NOMO-1 treated with dmso at 0.1 percent for 144 hours (cell line): ENCODE measurements at regions not wholly inside any gene's neighbourhood (a gene's known extent, or its start where the extent isn't known, plus 50 kb on each side); places are given as distances from the start of the nearest gene placed in this dataset.

Experiments used
- DNase-seq: peaks from one replicate; lab custom pipeline; 2025; ENCODE audit not compliant: unreplicated experiment; lab: John Stamatoyannopoulos, UW

DNA sequence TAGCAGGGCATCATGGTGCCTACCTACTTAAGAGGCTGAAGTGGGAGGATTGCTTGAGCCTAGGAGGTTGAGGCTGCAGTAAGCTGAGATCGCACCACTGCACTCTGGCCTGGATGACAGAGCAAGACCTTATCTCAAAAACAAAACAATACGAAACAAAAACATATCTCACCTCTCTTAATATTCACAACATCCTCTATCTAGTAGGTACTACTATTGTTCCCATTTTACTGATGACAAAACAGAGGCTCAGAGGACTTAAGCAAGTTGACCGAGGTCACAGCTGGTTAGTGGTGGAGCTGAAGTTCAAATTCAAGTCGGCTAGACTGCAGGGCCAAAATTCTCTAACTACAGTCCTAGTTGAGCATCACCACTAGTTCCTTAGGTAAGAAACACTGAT lies 172.3 kb upstream of the EEA1 start:
- no peak for DNase-seq

DNA sequence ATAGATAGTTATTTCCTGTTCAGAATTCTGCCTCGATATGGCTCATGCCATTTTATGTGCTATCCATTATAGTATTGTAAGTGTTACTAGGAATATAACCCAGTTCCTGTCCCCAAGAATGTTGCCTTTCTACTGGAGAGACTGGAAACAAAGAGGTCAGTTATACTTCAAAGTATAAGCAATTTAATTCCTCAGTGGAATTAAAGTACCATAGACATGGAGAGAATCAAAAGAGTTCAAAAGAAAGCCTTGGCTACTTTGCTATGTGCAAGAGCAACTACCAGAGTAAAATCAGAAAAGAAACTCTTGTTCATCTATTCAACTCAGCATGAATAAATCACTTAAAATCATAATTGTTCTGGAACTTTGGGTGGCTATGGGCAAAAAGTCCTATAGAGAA lies 173.2 kb upstream of the EEA1 start:
- no peak for DNase-seq

DNA sequence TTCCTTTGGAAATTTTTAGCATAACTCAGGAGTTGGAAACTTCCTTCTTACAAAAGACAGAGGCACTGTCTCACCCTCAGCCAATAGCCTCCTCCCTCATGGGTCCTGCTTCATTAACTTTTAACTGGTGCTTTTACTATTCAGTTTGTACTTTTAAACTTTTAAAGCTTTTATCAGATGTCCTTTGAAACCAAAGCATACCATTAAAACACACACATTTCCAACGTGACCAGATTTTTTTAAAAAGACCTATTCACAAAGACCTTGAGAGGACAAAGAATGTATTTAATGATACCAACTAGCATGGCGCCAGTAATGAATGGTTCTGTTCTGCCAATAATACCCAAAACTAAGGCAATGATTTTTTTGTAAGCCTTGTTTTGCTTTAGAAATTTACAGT lies 173.6 kb upstream of the EEA1 start:
- DNase-seq, result no peak

DNA sequence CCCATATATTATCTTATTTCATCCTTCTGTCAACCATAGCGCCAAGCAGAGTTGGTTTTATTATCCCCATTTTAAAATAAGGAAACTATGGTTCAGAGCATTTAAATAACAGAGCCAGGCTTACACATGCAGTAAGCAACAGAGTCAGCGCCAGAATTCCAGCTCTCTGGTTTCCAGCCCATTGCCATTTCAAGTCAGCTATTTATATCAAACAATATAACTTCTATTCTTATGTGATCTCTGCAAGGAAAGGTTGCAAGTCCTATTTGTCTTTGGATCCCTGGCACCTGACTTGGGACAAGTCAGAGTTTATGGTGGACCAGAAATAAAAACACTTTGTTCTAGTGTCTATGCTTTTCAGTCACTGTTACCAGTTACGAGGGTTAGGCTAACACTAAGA lies 174.1 kb upstream of the EEA1 start:
- DNase-seq, result no peak

DNA sequence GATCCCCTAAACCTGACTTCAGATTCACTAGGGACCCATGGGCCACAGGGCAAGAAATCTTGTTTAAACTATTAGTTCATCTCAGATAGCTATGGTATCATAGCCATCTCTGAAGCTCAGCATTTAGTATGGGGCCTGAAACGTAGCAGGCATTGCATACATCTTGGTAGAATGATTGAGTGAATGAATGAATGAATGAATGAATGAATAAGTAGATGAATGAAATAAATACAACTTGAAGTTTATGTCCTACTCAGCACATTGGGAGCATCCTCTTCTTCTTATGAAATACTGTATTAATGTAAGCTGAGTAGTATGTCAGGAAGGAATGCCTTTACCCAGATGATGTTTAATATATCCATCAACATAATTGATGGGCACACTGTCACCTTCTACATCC lies 175.4 kb upstream of the EEA1 start:
- DNase-seq, result no peak

- no peak for DNase-seq
Observed at GRCh38 chr12:93106910-93107309, 177.8 kb upstream of the EEA1 start.

GRCh38 chr12:93107514-93108312 lies 178.6 kb upstream of the EEA1 start:
- DNase-seq, result no peak

DNA sequence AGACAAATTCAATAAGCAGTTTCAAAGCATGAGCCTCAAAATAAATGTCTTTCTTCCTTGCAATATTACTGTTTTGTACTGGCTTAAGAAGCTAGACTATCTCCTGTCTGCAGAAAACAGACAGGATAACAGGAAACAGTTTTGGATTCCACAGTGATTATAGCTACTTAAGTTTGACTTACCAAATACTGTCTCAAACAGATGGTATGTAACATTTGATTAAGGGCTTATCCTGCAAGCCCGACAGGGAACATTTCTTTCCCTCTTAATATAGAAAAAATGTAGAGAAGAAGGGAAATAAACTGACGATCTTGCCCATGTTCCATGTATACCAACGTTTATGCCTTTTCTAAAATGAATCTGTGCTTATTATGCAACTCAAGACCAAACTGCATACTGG lies 179.9 kb upstream of the EEA1 start:
- no peak for DNase-seq

- DNase-seq, result no peak
Observed at GRCh38 chr12:93109551-93110203, 180.6 kb upstream of the EEA1 start.

- DNase-seq, result no peak
Observed at GRCh38 chr12:93111773-93112172, 182.7 kb upstream of the EEA1 start.

- DNase-seq, result peak; percentile 66
Observed at GRCh38 chr12:93113317-93114006, 184.4 kb upstream of the EEA1 start.

GRCh38 chr12:93115198-93115601 lies 186.1 kb upstream of the EEA1 start:
- no peak for DNase-seq

DNA sequence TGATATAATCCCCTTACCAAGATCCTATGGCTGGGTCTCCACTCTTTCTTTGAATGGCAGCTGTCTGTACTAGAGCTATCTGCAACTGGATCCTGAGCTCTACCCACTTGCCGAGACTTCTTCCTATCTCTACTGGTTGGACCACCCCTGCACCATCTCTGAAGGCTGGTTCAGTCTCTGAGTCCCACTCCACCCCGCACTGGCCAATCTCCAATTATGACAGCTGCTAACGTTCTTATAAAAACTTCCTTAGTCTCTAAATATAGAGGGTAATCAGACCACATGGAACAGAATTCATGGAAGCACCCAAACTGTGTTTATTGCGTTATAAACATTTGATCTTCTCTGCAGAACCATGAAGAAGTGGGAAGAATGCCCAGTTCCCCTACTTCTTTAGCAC lies 186.6 kb upstream of the EEA1 start:
- no peak for DNase-seq

DNA sequence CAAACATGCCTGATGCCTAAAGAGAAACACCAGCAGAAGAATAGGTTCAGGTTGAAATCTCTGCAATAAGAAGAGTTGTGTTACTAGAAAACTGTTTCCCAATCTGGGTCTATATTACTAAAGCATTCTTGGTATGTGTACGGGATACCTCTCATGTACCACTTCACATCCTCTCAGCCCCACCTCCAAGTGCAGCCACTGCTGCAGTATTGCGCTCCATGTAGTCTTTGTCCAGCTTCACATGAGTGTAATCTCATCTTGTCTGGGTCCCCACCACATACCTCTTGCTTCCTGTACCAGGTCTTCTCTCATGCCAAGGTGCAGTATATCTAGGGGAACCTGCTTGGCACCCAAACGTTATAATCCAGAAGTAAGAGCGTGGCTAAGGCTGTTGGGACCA lies 187.5 kb upstream of the EEA1 start:
- no peak for DNase-seq

DNA sequence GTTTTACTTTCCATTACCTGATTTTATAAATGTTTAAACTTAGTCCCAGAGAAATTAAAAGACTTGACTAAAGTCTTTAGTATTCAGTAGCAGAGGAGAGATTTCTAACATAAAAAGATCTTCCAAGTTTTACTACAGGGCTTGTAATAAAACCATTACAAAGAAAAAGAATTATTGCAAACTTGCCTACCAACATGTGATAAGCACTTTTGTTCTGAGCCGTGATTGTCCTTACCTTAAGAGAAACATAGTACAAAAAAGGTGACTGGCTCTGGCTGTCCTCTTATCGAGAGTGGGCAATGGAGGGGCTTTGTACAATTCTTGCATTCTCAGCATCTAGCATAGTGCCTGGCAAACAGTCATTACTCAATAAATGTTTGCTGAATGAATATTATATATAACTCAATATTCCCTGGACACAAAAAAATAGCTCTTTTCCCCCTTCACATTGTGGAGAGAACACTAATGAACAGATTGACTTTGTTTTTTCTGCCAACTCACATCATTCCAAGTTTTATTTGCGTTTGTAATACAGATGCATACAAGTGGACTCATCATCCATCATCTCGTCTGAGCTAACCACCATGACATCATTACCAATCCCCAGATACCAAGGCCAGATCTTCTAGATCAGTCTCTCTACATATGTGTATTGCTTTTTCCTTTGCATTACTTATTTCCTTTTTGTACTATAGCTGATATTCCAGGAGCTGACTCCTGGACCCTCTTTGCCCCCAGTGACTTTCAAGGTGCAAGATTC lies 192.8 kb upstream of the EEA1 start:
- no peak for DNase-seq

GRCh38 chr12:93122569-93123091 lies 193.5 kb upstream of the EEA1 start:
- no peak for DNase-seq

DNA sequence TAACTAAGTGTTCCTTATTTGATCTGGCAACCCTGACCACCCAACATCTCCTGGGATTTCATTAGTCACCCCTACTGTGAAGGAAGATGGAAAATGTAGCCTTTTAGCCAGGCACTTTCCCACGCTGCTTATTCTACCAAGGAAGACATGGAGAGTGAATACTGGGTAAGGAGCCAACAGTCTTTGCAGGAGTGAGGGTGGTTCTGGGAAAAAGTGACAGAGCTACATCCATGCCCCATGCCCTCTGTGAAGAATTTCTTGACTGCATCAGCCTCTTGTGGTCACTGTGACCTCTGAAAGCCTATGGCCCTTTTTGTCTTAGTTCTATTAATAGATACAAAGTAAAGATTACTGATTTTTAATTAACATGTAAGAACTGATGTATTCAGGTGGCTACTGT lies 196.0 kb upstream of the EEA1 start:
- no peak for DNase-seq

GRCh38 chr12:93126069-93126474 lies 197.0 kb upstream of the EEA1 start:
- no peak for DNase-seq

GRCh38 chr12:93127107-93127560 lies 198.0 kb upstream of the EEA1 start:
- no peak for DNase-seq

DNA sequence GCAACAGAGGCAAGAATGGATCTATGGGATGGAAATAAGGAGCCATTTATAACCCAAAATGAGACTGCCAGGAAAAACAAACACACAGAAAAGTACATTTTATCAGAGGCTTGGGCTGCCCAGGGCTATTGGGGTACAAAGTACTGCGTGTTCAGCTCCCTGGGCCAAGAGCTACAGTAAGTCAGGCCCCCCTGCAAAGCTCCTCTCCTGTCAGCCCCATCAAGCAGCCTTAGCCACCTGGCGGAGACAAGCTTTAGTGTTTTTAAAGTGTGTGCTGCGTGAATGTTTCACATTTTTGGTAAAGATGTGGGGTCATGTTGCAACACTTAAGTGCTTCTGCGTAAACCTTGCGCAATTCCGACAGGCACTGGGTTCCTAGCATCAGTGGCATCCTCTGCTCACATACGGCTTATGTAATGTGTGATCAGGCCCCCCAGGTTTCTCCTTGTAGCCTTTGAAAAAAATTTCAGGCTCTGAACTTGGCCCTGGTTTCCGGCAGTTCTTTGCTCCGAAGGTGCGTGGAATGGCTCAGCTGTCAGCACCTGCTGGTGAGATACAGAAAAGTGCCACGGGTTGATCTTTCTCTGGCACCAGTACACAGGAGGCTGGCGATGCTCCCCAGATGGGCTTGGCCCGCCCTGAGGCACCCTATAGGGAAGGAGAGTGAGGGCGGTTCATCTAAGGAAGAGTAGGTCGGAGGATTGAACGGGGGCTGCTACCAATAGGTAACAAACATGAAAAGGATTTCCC lies 198.7 kb upstream of the EEA1 start:
- DNase-seq, result peak; percentile 90
